ENCODE measurements at regions not wholly inside any gene's neighbourhood (a gene's known extent, or its start where the extent isn't known, plus 50 kb on each side); places are given as distances from the start of the nearest gene placed in this dataset.

- POLR2A ChIA-PET = interaction anchor here (0.6 to 1.3 kb wide), 2 partner anchors 9 to 421 kb away, joined by 3 to 5 read pairs; no protein-coding TSS in a partner anchor
- no TSS peak for BruUV-seq (replicated peaks)
- no peak for DNase-seq (ENCODE audit: low spot score)
Observed at GRCh38 chr5:166786889-166787288, 1504.6 kb upstream of the WWC1 start.

GRCh38 chr5:166788050-166788449 is 1503.4 kb upstream of the WWC1 start:
- H3K79me2 ChIP-seq (ENCODE audit: insufficient read depth, low read depth, low read length) = no peaks in the 10 kb centered on the region
- no peak overlapping the region for H3K27ac ChIP-seq (ENCODE audit: low read depth, low read length, poor library complexity, severe bottlenecking)
- no peak for DNase-seq (ENCODE audit: low spot score)
- H3K4me3 ChIP-seq (ENCODE audit: low read depth, low read length, poor library complexity, severe bottlenecking) = no peak overlapping the region
- TF ChIP-seq CTCF (conservative IDR thresholded peaks at IDR 0.05; ENCODE audit: low read length) (no peak), EZH2phosphoT487 (IDR thresholded peaks at IDR 0.05; ENCODE audit: borderline replicate concordance, low read depth, low read length) (no peak)
- H4K20me1 ChIP-seq (ENCODE audit: insufficient read depth, low read length) = no peaks in the 10 kb centered on the region
- no peaks in the 10 kb centered on the region for H3K9me3 ChIP-seq (ENCODE audit: low read length)
- CTCF ChIA-PET (ENCODE audit: unreplicated experiment) = no interaction called here
- POLR2A ChIA-PET = interaction anchor here (0.6 kb wide), 1 partner anchor 131 kb away, joined by 5 read pairs; no protein-coding TSS in a partner anchor
- H3K9me2 ChIP-seq (ENCODE audit: insufficient read depth, low read length) = no peaks in the 10 kb centered on the region
- intact Hi-C loops (cut with micrococcal nuclease; ENCODE audit: unreplicated experiment) = no loop called here
- H3K36me3 ChIP-seq (ENCODE audit: insufficient read depth, low read length) = no peaks in the 10 kb centered on the region
- no peak overlapping the region for H2AFZ ChIP-seq (ENCODE audit: low read length)
- no TSS peak for BruUV-seq (replicated peaks)
- H3K4me2 ChIP-seq (ENCODE audit: low read length) = no peak overlapping the region
- H3K4me1 ChIP-seq (ENCODE audit: insufficient read depth, low read length, poor library complexity, severe bottlenecking) = no peaks in the 10 kb centered on the region

More at GRCh38 chr5:166786889-166787288, 1504.6 kb upstream of the WWC1 start:
- intact Hi-C loops (cut with micrococcal nuclease; ENCODE audit: unreplicated experiment) = no loop called here
- no peak for TF ChIP-seq EZH2phosphoT487 (IDR thresholded peaks at IDR 0.05; ENCODE audit: borderline replicate concordance, low read depth, low read length)
- no peak for TF ChIP-seq CTCF (conservative IDR thresholded peaks at IDR 0.05; ENCODE audit: low read length)
- Histone ChIP-seq H3K4me3 (ENCODE audit: low read depth, low read length, poor library complexity, severe bottlenecking) (no peak overlapping the region), H3K27ac (ENCODE audit: low read depth, low read length, poor library complexity, severe bottlenecking) (no peak overlapping the region), H3K9me3 (ENCODE audit: low read length) (no peaks in the 10 kb centered on the region), H4K20me1 (ENCODE audit: insufficient read depth, low read length) (no peaks in the 10 kb centered on the region), H3K9me2 (ENCODE audit: insufficient read depth, low read length) (no peaks in the 10 kb centered on the region), H3K79me2 (ENCODE audit: insufficient read depth, low read depth, low read length) (no peaks in the 10 kb centered on the region), H2AFZ (ENCODE audit: low read length) (no peak overlapping the region), H3K36me3 (ENCODE audit: insufficient read depth, low read length) (no peaks in the 10 kb centered on the region), H3K4me2 (ENCODE audit: low read length) (no peak overlapping the region), H3K4me1 (ENCODE audit: insufficient read depth, low read length, poor library complexity, severe bottlenecking) (no peaks in the 10 kb centered on the region)
- CTCF ChIA-PET (ENCODE audit: unreplicated experiment) = no interaction called here

- H2AFZ ChIP-seq (ENCODE audit: low read length) = no peak overlapping the region
- no peaks in the 10 kb centered on the region for H3K36me3 ChIP-seq (ENCODE audit: insufficient read depth, low read length)
- no peak for DNase-seq (ENCODE audit: low spot score)
- no peaks in the 10 kb centered on the region for H3K9me2 ChIP-seq (ENCODE audit: insufficient read depth, low read length)
- ChIA-PET POLR2A (interaction anchor here (0.7 to 1.2 kb wide), 4 partner anchors 9 to 315 kb away, joined by 3 to 6 read pairs (median 4); no protein-coding TSS in a partner anchor), CTCF (ENCODE audit: unreplicated experiment) (no interaction called here)
- no peaks in the 10 kb centered on the region for H3K79me2 ChIP-seq (ENCODE audit: insufficient read depth, low read depth, low read length)
- intact Hi-C loops (cut with micrococcal nuclease; ENCODE audit: unreplicated experiment) = no loop called here
- H3K4me3 ChIP-seq (ENCODE audit: low read depth, low read length, poor library complexity, severe bottlenecking) = no peak overlapping the region
- no peak overlapping the region for H3K4me2 ChIP-seq (ENCODE audit: low read length)
- H4K20me1 ChIP-seq (ENCODE audit: insufficient read depth, low read length) = no peaks in the 10 kb centered on the region
- no peak for TF ChIP-seq EZH2phosphoT487 (IDR thresholded peaks at IDR 0.05; ENCODE audit: borderline replicate concordance, low read depth, low read length)
- TF ChIP-seq CTCF (conservative IDR thresholded peaks at IDR 0.05; ENCODE audit: low read length) = no peak
- H3K27ac ChIP-seq (ENCODE audit: low read depth, low read length, poor library complexity, severe bottlenecking) = no peak overlapping the region
- no peaks in the 10 kb centered on the region for H3K9me3 ChIP-seq (ENCODE audit: low read length)
- BruUV-seq (replicated peaks) = no TSS peak
- no peaks in the 10 kb centered on the region for H3K4me1 ChIP-seq (ENCODE audit: insufficient read depth, low read length, poor library complexity, severe bottlenecking)
Observed at GRCh38 chr5:166795756-166796155, 1495.7 kb upstream of the WWC1 start.
